ENCODE measurements at regions not wholly inside any gene's neighbourhood (a gene's known extent, or its start where the extent isn't known, plus 50 kb on each side); places are given as distances from the start of the nearest gene placed in this dataset.

DNA sequence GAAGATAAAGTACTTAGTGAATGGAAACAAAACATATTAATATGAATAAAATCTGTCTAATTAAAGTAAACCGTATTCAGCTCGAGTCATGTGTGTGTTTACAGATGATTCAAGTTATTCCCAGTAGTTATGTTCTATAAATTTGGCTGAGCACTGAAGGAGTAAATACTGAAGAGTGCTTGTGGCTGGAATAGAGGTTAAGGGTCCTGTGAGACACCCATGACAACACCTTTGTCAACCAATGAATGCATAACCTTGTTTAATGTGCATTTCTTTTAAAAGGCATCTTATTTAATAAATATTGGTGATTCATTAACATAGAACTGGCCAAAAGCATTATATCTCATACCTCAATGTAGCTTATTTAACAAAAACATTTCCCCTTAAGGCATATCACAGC is 577.8 kb upstream of the SLITRK5 start:
- TF ChIP-seq, protein P1, sequence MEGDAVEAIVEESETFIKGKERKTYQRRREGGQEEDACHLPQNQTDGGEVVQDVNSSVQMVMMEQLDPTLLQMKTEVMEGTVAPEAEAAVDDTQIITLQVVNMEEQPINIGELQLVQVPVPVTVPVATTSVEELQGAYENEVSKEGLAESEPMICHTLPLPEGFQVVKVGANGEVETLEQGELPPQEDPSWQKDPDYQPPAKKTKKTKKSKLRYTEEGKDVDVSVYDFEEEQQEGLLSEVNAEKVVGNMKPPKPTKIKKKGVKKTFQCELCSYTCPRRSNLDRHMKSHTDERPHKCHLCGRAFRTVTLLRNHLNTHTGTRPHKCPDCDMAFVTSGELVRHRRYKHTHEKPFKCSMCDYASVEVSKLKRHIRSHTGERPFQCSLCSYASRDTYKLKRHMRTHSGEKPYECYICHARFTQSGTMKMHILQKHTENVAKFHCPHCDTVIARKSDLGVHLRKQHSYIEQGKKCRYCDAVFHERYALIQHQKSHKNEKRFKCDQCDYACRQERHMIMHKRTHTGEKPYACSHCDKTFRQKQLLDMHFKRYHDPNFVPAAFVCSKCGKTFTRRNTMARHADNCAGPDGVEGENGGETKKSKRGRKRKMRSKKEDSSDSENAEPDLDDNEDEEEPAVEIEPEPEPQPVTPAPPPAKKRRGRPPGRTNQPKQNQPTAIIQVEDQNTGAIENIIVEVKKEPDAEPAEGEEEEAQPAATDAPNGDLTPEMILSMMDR (IDR thresholded peaks at IDR 0.05): no peak
- no peak for TF ChIP-seq JUN (CRISPR knock-in tag; IDR thresholded peaks at IDR 0.05)
- TF ChIP-seq SMAD3 (CRISPR knock-in tag; IDR thresholded peaks at IDR 0.05; ENCODE audit: borderline replicate concordance): no peak
- TF ChIP-seq, protein P2, sequence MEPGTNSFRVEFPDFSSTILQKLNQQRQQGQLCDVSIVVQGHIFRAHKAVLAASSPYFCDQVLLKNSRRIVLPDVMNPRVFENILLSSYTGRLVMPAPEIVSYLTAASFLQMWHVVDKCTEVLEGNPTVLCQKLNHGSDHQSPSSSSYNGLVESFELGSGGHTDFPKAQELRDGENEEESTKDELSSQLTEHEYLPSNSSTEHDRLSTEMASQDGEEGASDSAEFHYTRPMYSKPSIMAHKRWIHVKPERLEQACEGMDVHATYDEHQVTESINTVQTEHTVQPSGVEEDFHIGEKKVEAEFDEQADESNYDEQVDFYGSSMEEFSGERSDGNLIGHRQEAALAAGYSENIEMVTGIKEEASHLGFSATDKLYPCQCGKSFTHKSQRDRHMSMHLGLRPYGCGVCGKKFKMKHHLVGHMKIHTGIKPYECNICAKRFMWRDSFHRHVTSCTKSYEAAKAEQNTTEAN (CRISPR knock-in tag; IDR thresholded peaks at IDR 0.05): no peak

All from WTC11 (cell line).